COLO829 (cell line): ENCODE measurements at regions not wholly inside any gene's neighbourhood (a gene's known extent, or its start where the extent isn't known, plus 50 kb on each side); places are given as distances from the start of the nearest gene placed in this dataset.

Experiments
- DNase-seq: peaks from one replicate; pipeline ENCODE4 v3.0.0; 2012; ENCODE audit warnings: low spot score

DNA sequence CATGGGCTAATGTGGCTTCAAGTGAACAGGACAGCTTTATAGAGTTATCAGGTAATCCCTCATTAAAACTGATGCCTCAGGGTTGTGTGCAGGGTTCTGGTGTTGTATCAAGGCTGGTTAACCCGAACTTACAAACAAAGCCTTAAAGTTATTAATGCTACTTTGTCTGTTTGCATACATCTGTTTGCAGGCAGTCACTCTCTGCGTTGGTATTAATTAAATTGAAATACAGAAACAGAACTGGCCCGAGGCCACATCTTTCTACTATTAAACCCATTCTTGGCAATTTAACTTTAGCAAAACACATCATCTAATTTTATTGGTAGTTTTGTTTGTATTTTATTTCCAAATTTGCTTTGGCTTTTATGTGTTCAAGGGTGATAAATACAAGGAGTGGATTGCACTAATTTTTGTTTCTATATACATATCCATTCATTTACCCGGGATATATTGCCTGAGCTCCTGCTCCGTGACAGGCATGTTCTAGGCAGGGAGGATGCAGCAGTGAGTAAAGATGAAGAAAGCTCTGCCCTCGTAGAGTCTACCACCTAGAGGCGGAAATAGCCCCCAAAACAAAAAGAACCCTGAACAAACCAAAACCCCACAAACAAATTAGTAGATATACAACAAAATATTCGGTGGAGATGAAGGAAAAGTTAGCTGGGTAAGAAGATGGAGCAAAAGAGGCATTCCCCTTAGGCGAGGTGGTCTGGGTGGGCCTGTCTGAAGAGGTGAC, 164.2 kb downstream of the MACROH2A1 start:
- DNase-seq = no peak

DNA sequence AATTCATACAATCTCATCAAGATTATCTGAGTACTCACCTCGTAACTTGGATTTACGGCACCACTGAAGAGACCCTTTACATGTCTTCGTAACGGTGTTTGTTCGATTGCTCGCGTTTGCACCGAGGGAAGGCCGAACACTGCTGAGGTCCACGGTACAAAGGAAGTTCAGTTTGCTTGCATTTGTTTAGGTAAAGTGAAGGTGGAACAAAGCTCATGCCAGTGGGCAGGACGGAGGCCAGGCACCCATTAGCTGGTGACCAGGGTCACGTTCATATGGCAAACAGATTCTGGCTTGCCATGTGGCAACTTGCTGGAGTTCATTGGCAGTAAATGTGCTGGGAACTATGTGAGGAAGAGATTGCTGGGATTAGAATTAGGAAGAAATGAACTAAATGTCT, 164.8 kb downstream of the MACROH2A1 start:
- no peak for DNase-seq

DNA sequence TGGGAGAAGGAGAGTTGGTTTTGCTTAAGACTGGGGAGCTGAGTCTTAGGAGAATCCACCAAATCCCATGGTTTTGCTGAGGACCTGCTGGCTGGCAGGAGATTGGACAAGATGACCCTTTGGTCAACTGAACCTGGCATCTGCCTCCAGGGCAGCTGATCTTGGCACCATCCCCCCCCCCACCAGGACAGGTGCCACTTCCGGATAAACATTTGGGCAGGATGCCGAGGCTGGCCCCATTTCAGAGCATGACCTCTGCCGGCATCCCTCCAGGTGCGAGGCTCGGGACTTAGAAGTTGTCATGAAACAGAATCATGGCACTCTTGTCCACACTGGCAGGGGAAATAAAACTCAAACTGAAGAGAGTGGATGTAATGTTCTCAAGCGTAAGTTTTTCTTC, 165.6 kb downstream of the MACROH2A1 start:
- DNase-seq = no peak

DNA sequence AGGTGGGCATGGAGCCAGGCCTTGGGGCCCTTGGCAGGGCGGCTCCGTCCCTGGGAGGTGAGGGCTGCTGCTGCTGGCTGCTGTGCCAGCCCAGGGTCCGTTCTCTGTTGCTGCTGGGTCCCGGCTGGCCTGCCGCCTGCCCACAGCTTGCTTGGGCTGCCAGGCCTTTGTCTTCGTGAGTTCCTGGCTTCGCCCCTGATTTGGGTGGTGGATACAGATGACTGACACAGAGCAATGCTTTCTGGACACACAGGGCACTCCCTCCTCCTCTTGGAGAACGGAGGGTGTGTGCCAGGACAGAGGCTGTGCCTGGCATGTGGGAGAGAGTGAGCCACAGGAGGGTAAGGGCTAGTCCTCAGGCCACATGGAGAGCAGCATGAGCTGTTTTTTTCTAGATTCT, 166.1 kb downstream of the MACROH2A1 start:
- DNase-seq = no peak

DNA sequence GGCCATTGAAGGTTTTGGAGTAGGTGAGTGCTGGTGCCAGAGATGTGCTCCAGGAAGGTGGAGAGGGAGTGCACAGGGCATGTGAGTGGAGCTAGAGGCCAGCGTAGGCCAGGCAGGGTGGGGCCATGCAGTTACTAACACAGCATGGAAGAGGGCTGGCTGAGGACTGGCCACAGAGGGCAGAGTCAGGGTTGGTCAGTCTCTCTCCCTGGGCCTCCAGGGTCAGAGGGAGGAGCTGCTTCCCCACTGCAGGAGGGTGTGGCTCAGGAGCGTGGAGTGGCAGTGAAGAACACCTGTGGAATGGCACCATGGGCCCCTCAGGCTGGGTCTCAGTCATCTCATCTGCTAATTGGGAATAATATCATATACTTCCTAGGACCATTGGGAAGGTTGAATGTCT, 167.7 kb downstream of the MACROH2A1 start:
- DNase-seq = no peak

DNA sequence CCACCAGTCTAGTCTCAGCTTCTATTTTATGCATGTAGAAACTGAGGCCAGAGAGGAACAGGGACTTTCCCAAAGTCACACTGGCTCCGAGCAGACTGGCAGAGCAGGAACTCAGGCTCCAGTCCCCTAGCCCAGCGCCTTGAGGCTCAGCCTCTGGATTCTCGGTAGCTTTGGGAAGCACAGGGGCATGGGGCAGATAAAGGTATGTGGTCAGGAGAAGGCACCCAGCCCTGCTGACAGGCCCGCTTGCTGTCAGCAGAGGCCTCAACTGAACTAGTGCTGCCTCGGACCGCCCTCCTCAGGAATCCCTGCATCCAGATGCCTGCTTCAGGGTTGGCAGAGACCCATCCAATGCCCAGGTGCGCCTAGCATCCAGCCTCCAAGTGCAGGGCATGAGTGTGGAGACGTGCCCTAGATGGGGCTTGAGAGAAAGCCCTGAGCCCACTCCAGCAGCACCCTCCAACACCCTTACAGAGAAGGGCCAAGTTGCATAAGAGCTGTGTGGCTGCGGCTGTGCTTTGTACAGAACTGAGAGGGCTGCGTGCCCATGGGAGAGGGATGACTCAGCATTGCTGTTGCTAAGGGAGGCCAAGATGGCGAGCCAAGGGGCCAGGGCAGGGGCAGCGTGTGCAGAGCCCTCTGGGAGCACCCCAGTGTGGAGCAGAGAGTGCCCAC, 168.6 kb downstream of the MACROH2A1 start:
- no peak for DNase-seq

DNA sequence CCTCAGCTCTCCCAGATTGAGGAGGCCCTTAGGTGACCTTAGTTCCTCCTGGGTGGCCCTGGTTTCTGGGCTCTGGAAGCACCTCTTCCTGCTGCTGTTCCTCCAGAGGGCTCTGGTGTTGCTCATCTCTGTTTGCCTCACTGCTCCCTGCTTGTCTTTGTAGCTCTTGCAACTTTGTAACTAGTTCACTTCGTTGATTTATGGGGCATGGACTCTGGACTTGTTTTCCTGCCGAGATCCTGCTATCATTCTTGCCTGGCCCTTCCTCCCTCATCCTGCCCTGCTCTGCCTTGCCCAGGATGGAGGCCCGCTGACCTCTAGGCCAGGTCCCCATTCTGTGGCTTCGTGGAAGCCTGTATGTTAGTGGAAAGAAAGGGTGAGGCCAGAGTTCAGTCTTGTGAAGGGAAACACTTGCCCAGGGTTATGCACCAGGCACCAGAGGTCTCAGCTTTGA, 169.3 kb downstream of the MACROH2A1 start:
- DNase-seq = no peak

DNA sequence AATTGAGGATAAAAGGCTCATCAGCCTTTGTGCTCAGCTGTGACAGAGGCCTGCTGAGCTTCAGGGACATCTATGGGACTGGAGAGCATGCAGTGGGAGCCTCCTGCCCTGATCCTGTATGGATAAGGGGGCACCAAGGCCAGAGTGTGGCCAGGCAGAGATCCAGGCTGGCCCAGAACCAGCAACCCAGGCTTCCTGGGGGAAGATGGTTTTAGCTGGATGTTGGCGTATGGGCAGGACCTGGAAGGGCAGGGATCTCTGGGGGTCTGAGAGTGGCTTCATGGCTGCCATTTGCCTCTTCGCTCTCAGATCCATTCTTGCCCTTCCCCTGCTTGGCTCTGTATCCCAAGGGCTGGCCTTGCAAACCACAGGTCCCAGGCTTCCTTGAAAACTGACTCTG, 169.9 kb downstream of the MACROH2A1 start:
- no peak for DNase-seq

DNA sequence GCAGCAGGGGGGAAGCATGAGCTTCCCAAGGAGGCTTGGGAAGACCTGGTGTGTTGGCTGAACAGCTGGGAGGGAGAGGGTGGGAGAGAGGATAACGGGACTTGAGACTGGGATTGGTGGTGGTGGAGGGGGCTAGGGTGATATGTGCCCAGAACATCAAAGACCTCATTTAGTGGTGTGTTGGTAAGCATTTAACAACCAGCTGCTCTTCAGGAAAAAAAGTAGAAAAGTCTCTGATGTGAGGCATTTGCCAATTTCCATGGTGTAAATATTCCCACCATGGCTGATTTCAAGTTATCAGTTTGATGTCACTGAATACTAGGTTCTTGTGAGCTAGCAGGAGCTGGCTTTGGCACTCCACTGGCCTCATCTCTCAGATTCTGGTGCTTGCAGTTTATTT, 170.8 kb downstream of the MACROH2A1 start:
- DNase-seq = no peak

DNA sequence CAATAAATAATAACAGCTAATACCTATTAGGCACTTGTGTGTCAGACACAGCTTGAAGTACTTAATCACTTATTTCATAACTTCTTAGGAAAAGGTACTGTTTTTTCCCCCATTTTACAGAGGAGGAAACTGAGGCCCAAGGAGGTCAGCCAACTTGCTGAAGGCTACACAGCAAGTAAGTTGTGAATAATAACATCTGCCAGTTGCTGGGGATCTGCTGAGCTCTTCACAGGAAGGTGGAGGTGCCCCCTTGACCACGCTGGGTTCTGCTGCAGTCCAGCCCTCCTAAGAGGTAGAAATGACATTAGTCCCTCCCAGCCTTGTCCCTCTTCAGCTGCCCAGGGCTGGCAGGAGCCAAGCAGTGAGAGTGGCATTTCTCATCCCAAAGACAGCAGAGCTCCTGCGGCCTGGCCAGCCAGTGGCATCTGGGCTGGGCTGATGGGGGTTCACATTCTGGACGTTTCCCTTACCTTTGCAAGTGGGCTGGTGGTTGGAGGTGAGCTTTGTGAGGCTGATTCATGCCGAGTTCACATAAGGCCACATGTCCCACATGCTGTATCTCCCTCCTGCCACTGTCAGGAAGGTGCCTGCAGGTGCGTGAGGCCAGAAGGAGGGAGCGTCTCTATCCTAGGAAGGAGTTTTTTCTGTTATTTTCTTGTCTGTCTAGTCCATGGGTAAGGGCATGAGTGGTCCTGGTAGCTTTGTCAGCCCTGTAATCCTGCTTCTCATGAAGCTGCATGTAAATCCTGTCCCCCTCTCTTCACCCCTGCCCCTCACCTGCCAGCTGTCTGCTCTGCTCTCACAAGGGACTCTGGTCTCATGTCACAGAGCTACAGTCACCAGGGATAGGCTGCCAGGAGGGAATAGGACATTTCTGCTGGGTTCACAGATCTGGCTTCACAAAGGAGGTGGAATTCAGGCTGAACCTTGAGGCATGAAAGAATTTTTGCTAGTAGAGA, 171.7 kb downstream of the MACROH2A1 start:
- DNase-seq = no peak

DNA sequence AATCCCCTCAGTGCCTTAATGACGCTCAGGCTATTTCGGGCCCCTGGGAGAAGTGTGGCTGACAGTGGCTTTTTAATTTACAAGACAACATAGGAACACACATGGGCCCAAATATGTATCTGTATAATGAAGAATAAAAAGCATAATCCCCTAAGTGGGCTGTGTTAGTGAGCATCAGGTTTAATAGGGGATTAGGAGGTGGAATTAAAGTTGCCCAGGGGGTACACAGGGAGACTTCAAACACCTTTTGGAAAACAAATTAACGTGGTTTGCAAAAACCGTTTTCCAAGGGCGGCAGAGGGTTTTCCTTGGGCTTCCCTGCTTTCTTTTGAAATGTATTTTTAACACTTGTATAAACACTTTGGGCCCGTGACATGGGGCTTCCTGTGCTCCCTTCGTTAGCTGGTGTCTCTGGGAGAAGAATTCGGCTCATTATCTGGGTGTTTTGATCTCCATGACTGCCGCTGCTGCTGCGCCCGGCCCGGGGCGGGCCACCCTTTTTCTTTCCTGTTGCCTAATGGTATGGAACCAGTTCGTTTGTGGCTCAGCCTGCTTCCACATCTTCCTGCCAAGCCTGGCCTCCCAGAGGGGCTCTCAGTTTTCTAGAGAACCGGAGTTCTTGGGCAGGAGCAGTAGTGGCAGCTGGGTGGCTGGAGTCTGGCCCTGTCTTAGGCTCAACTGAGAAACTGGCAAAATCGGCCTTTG, 173.0 kb downstream of the MACROH2A1 start:
- DNase-seq = no peak

DNA sequence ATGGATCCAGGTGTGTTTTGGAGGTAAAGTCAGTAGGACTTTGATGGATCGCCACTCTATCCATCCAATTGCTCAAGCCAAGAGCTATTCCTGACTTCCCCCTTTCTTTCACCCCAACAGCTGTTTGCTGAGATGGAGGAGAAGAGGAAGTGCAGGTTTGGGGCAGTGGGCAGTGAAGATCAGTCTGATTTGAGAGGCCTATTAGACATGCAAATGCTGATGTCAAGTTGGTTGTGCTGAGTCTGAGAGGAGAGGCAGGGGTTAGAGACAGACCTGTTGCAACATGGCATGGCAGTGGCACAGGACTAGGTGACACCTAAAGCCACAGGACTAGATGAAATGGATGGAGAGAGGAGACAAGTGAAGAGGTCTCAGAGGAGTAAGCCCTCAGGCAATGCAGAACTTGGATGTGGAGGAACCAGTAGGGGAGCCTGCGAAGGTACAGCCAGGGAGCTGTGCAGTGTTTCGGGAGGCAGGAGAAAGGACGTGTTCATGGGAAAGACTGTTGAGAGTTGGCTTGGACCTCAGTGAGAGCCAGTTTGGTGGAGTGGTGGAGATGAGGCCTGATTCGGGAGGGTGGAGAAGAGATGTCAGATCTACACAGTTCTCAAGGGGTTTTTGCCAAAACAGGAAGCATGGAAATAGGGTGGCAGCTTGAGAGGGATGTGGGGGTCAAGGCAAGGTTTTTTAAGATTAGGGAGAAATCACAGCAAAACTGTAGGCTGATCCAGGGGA, 175.0 kb downstream of the MACROH2A1 start:
- no peak for DNase-seq

DNA sequence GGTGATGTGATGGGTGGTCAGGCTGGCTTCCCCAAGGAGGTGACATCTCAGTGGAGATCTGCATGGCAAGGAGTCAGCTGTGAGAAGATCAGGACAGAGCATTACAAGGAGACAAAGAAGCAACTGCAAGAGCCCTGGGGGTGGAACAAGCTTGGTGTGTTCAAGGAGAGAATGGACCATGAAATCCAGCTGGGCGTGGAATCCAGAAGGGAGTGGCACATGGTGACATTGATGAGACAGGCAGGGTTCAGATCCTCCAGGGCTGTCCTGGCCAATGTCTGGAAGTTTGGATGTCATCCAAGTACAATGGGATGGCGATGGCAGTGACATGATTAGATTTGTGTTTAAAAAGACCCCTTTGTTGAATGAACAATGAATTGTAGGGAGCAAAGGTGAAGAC, 175.6 kb downstream of the MACROH2A1 start:
- DNase-seq = no peak

DNA sequence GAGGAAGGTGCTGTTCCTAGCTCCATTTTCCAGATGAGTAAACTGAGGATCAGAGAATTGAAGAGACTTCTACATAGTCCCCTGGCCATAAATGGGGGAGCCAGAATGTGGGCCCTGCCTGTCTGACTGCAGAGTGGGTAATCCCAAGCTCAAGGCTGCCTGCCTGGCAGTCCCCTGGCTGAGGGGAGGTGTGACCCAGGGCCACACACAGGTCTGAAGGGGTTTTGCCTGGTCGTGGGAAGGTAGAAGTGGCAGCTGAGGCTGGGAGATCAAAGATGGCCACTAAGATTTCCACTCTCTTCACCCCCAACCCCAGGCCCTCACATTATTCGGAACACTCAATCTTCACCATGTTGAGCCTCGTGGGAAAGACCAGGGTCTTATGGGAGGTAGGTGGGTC, 176.3 kb downstream of the MACROH2A1 start:
- DNase-seq = no peak

DNA sequence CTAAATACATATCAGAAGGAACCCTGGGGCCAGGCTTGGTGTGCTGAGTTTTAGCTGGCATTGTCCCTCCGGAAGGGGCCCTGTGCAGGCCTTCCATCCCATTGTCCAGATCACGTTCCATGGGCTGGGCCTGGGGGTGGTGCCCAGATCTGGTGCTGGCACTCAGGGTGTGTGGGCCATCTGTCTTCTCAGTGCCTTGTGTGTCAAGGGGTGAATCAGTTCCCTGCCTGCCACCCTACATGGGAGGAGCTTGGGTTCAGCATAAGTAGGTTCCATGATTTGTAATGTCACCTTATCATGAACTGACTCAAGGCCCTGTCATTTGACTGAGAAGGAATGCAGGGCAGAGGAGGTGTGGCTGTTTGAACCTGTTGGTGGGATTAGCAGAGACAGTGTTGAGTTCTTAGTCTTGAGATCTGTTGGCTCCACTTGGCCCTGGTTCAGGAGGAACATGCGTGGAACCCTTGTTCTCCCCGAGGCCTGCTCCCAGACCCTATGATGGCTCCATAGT, 176.8 kb downstream of the MACROH2A1 start:
- DNase-seq = no peak

DNA sequence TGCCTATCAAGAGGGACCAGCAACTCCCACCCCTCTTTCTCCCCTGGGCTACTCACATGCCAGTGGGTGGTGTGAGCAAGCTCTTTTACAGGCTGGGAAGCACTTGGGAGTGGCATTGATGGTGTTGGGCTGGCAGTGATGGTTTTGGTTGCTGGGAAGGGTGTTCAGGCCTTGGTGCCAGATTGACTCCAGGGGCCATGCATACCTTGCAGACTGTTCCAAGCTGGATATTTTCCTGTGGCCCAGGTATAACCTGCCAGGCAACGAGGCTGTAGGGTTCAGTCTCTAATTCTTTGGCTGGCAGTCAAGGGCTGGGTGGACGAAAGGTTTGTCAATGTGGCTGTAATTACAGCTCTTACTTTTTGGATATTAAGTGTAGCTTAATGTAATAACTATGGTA, 177.3 kb downstream of the MACROH2A1 start:
- DNase-seq = no peak

DNA sequence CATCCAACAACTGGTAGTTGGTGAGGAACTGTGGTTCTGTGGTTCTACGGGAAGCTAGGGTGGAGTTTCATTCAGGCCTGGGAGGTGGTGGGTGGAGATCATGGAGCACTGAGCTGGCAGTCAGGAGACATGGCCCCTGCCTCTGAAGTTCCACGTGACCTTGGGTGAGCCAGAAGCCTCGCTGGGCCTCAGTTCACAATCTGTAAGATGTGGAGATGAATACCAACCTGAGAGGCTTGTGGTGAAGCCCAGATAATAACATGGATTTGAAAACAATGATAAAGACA, 177.9 kb downstream of the MACROH2A1 start:
- no peak for DNase-seq

DNA sequence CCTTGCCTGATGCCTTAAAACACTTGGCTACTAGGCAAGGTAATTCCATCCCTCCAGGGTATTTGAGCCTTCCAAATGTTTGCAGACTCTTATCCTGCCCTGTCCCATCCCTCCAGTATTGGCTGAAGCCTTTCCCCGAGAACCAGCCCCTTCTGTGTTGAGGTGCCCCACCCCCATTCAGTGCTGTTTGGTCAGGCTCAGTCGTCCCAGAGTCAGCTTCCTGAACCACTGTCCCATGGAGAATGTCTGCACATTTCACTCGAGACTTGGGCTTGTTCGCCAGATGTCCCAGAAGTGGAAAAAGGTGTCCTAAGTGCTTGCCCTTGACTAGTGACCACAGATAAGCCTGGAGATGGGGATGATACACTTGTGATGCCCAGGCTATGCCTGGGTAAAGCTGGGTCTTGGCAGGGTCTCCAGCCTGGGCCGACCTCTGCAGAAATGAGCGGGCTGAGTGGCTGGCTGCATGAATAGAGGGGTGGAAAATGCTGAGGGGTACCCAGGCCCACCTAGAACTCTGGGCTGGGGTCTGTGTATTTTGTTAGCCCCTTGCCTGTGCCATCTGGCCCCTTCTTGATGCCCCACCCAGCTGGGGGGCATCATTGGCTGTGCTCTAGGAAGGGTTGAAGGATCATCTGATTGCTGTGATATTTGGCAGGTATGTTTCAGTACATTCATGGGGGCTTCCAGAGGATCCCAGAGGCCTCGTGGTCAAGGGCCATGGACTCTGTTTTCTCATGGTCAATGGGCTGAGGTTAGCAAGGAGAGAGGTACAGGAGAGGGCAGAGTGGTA, 178.4 kb downstream of the MACROH2A1 start:
- DNase-seq = no peak

DNA sequence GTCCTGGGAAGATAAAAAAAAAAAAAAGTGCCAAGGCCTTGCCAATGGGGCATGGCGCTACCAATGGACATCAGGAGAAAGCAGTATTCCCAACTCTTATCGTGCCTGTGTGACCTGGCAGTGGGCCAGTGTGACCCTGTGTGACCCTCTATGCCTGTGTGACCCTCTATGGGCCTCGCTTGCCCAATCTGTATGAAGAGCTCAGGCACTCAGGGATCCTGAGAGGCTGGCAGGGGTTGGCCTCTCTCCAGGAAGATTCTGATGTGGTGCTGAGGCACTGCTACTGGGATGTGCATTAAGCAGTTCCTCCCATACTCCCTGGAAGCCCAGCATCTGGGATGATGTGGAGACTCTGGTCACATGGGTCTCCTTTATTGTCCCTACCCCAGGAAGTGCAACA, 179.2 kb downstream of the MACROH2A1 start:
- DNase-seq = no peak

DNA sequence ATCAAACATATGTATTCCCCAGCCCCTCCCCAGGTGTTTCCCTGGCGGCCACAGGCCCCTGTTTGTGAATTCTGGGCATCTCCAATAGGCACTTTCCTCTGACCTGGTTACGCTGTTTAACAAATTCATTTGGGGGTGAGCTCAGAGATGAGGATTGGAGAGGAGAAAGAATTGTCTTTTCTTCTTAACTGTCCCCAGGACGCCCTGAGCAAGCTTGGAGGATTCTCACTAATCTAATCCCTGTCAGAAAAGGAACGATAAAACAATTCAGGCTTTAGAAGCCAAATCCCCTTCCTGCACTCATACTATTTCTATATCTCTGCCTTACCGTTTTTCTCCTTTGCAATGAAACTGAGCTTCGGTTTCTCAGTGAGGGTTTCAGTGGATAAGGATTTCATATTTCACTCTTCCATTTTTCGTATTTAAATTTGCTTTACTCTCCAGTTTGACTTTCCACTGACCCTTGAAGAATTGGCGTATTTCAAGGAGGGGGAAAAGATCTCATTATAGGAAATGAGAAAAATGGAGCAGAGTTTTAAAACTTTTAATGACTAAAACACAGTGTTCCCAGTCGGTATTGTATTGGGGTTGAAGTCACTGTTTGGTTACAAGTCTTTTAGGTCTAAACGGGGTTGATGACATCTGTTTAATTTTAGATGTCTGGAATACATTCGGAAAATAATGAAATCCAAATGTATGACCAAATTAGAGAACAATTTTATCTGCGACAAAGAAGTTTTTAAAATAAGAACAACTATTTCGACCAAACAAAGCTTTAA, 180.1 kb downstream of the MACROH2A1 start:
- no peak for DNase-seq
